Lung microvascular endothelial cell (primary cell): ENCODE measurements at regions not wholly inside any gene's neighbourhood (a gene's known extent, or its start where the extent isn't known, plus 50 kb on each side); places are given as distances from the start of the nearest gene placed in this dataset.

ENCODE experiments used
- DNase-seq, 2 donors: peaks; one replicate each; pipeline versions ENCODE4 v3.0.0 to v3.0.0-alpha.2; 2010; ENCODE audit warnings: low read depth in 2 of 2

DNA sequence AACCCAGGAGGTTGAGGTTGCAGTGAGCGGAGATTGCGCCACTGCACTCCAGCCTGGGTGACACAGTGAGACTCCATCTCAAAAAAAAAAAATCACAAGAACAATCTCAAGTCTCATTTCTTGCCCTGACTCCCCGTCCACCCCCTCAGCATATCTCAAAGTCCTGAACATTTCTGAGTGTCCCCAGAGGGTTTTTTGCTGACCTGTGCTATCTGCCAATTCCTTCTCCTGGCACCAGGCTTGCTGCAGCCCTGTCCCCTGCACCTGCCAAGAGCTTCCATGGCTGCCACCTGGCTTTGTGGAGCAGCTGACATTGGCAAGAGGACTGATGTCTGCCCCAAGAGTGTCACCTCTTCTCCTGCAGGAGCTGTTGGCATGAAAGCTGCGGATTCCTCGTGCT is 54.9 kb upstream of the PTPRT start:
- no peak for DNase-seq

DNA sequence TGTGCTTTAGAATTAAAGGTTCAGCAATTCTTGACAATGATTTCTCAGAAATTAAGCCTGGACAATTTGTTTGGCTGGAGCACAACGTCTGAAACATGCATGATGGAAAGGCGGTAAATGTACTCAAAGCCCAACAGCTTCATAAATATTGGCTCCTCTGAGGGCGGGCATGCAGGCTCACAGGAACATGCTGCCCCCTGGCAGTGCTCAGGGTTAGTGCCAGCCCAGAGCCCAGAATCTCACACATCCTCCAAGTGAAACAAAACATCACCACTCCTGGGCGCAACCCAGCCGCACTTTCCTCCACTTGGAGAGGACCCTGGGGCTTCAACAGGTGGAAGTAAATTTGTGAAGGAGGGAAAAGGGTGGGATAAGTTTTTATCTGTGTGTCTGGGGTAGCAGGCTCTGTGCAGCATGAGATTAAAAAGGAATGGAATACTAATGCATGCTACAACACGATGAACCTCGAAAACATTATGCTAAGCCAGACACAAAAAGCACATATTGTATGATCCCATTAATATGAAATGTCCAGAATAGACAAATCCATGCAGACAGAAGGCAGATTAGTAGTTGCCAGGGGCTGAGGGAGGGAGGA is 54.1 kb upstream of the PTPRT start:
- DNase-seq, result no peak

DNA sequence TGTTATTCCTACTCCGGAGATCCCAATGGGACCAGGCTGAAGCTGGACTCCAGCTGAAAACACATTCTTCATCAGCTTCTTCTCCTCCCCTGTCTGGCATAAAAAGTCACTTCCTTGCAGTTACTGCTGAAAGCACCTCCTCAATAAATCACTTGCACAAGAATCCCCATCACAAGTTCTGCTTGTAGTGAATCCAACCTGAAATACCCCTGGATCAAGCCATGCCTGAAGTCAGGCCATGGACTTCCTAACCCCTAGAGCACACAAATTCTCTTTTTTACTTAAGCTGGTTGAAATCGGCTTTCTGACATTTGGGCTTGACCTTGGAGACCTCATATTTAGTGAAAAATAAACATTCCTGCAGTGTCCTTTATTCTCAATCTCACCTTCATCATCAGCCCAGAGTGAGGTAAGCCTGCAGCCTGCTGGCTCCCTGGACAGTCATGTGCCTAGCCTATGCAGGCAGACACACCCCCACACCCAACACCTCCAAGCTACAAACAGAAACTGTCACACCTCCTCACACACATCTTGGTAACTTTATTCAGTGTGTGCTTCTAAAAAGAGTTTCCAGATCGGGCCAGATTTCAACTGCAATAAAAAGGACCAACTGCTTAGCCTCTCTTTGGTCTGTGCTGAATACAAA is 51.5 kb upstream of the PTPRT start:
- no peak for DNase-seq
